ENCODE measurements at regions not wholly inside any gene's neighbourhood (a gene's known extent, or its start where the extent isn't known, plus 50 kb on each side); places are given as distances from the start of the nearest gene placed in this dataset.

- peaks cover 0 to 20% of the 10 kb centered on the region in 2 experiments; a peak in 2 of 4 replicates for H3K9me3 ChIP-seq (ENCODE audit: control insufficient read depth in 1 of 2, insufficient read depth in 1 of 2, low read depth in 1 of 2, low read length in 2 of 2)
- no peak overlapping the region for H3K4me2 ChIP-seq (ENCODE audit: low read length)
- no peak overlapping the region for H3K27ac ChIP-seq (ENCODE audit: low read depth, low read length)
- TF ChIP-seq RAD21 (IDR thresholded peaks at IDR 0.05; ENCODE audit: low read depth) (no peak), FOSL1 (IDR thresholded peaks at IDR 0.05; ENCODE audit: low read depth) (no peak), YY1 (IDR thresholded peaks at IDR 0.05; ENCODE audit: extremely low read depth, insufficient replicate concordance, low read depth, low read length) (no peak), CBX3 (IDR thresholded peaks at IDR 0.05; ENCODE audit: low read depth) (no peak), EGR1 (IDR thresholded peaks at IDR 0.05; ENCODE audit: low read depth) (no peak), CEBPB (IDR thresholded peaks at IDR 0.05; ENCODE audit: low read depth) (no peak), SRF (IDR thresholded peaks at IDR 0.05; ENCODE audit: low read depth) (no peak), ZNF274 (IDR thresholded peaks at IDR 0.05; ENCODE audit: low read depth, low read length) (no peak)
- no peaks in the 10 kb centered on the region for H3K79me2 ChIP-seq (ENCODE audit: insufficient read depth, low read length)
- DNase-seq (ENCODE audit: low read depth, low spot score) (no peak), ATAC-seq (no peak)
- H3K9ac ChIP-seq (ENCODE audit: low read length): no peak overlapping the region
- RAD21 ChIA-PET (ENCODE audit: low non-redundant PET in 1 of 2, low total read pairs in 2 of 2, uncharacterized antibody in 2 of 2, unreplicated experiment in 2 of 2): no interaction called here
- no peaks in the 10 kb centered on the region for H3K4me1 ChIP-seq (ENCODE audit: control insufficient read depth in 1 of 2, insufficient read depth in 2 of 2, low read length in 2 of 2)
- POLR2A ChIA-PET: no interaction called here
- CTCF ChIA-PET: no interaction called here
- no peak overlapping the region for H2AFZ ChIP-seq (ENCODE audit: low read depth, low read length, poor library complexity, severe bottlenecking)
- no peaks in the 10 kb centered on the region for H3K36me3 ChIP-seq (ENCODE audit: control insufficient read depth in 1 of 2, insufficient read depth in 2 of 2, low read length in 2 of 2)
- BruUV-seq (replicated peaks): no TSS peak
- intact Hi-C loops (cut with micrococcal nuclease): no loop called here
- no peak overlapping the region for H3K4me3 ChIP-seq (replicated peaks in 1 of 2; ENCODE audit: low read depth in 1 of 2, low read length in 2 of 2)
- H3K27me3 ChIP-seq (ENCODE audit: insufficient read depth, low read length): no peaks in the 10 kb centered on the region
- no peaks in the 10 kb centered on the region for H3K9me2 ChIP-seq (ENCODE audit: insufficient read depth)
- H4K20me1 ChIP-seq (ENCODE audit: insufficient read depth): no peaks in the 10 kb centered on the region
Measured at GRCh38 chr13:18947376-18947977, 234.1 kb downstream of the TUBA3C start.

GRCh38 chr13:18946738-18947137, 234.9 kb downstream of the TUBA3C start:
- Histone ChIP-seq H3K9ac (ENCODE audit: low read length) (no peak overlapping the region), H3K79me2 (ENCODE audit: insufficient read depth, low read length) (no peaks in the 10 kb centered on the region), H4K20me1 (ENCODE audit: insufficient read depth) (no peaks in the 10 kb centered on the region), H3K9me3 (ENCODE audit: control insufficient read depth in 1 of 2, insufficient read depth in 1 of 2, low read depth in 1 of 2, low read length in 2 of 2) (peaks cover 0 to 20% of the 10 kb centered on the region in 2 experiments; a peak in 2 of 4 replicates), H3K4me1 (ENCODE audit: control insufficient read depth in 1 of 2, insufficient read depth in 2 of 2, low read length in 2 of 2) (no peaks in the 10 kb centered on the region), H3K4me3 (replicated peaks in 1 of 2; ENCODE audit: low read depth in 1 of 2, low read length in 2 of 2) (no peak overlapping the region), H3K9me2 (ENCODE audit: insufficient read depth) (no peaks in the 10 kb centered on the region), H3K27ac (ENCODE audit: low read depth, low read length) (no peak overlapping the region), H2AFZ (ENCODE audit: low read depth, low read length, poor library complexity, severe bottlenecking) (no peak overlapping the region), H3K36me3 (ENCODE audit: control insufficient read depth in 1 of 2, insufficient read depth in 2 of 2, low read length in 2 of 2) (no peaks in the 10 kb centered on the region), H3K4me2 (ENCODE audit: low read length) (no peak overlapping the region), H3K27me3 (ENCODE audit: insufficient read depth, low read length) (no peaks in the 10 kb centered on the region)
- ChIA-PET RAD21 (ENCODE audit: low non-redundant PET in 1 of 2, low total read pairs in 2 of 2, uncharacterized antibody in 2 of 2, unreplicated experiment in 2 of 2) (no interaction called here), CTCF (no interaction called here), POLR2A (no interaction called here)
- intact Hi-C loops (cut with micrococcal nuclease): no loop called here
- BruUV-seq (replicated peaks): no TSS peak
- ATAC-seq: no peak
- DNase-seq (ENCODE audit: low read depth, low spot score): no peak
- TF ChIP-seq ZNF274 (IDR thresholded peaks at IDR 0.05; ENCODE audit: low read depth, low read length) (no peak), SP1 (IDR thresholded peaks at IDR 0.05; ENCODE audit: low read depth) (no peak), FOSL1 (IDR thresholded peaks at IDR 0.05; ENCODE audit: low read depth) (no peak), EZH2 (IDR thresholded peaks at IDR 0.05) (no peak), REST (IDR thresholded peaks at IDR 0.05; ENCODE audit: low read depth) (no peak), CTCF (IDR thresholded peaks at IDR 0.05 in 2 of 3, conservative IDR thresholded peaks at IDR 0.05 in 1 of 3; ENCODE audit: borderline replicate concordance in 1 of 3, insufficient read depth in 1 of 3, low read depth in 2 of 3, low read length in 2 of 3) (no peak), YY1 (IDR thresholded peaks at IDR 0.05; ENCODE audit: extremely low read depth, insufficient replicate concordance, low read depth, low read length) (no peak), ATF3 (IDR thresholded peaks at IDR 0.05) (no peak), SRF (IDR thresholded peaks at IDR 0.05; ENCODE audit: low read depth) (no peak)

Data from HCT116 (cell line).